ENCODE measurements at regions not wholly inside any gene's neighbourhood (a gene's known extent, or its start where the extent isn't known, plus 50 kb on each side); places are given as distances from the start of the nearest gene placed in this dataset.

GRCh38 chr22:47593911-47594311 lies 831.5 kb downstream of the TBC1D22A start:
- TF ChIP-seq ZNF423 (tag by site-specific recombination; IDR thresholded peaks at IDR 0.05) (no peak), ZNF549 (tag by site-specific recombination; IDR thresholded peaks at IDR 0.05) (no peak), ZNF670 (tag by site-specific recombination; IDR thresholded peaks at IDR 0.05; ENCODE audit: low read depth) (no peak), SCRT1 (tag by site-specific recombination; IDR thresholded peaks at IDR 0.05; ENCODE audit: borderline replicate concordance) (no peak), SALL2 (tag by site-specific recombination; IDR thresholded peaks at IDR 0.05; ENCODE audit: borderline replicate concordance) (no peak), ZNF837 (tag by site-specific recombination; IDR thresholded peaks at IDR 0.05) (no peak), ZBTB7A (tag by site-specific recombination; IDR thresholded peaks at IDR 0.05; ENCODE audit: low read depth) (no peak), ZNF335 (tag by site-specific recombination; conservative IDR thresholded peaks at IDR 0.05) (no peak), ZNF639 (tag by site-specific recombination; IDR thresholded peaks at IDR 0.05) (no peak)
- TF ChIP-seq, protein P1, sequence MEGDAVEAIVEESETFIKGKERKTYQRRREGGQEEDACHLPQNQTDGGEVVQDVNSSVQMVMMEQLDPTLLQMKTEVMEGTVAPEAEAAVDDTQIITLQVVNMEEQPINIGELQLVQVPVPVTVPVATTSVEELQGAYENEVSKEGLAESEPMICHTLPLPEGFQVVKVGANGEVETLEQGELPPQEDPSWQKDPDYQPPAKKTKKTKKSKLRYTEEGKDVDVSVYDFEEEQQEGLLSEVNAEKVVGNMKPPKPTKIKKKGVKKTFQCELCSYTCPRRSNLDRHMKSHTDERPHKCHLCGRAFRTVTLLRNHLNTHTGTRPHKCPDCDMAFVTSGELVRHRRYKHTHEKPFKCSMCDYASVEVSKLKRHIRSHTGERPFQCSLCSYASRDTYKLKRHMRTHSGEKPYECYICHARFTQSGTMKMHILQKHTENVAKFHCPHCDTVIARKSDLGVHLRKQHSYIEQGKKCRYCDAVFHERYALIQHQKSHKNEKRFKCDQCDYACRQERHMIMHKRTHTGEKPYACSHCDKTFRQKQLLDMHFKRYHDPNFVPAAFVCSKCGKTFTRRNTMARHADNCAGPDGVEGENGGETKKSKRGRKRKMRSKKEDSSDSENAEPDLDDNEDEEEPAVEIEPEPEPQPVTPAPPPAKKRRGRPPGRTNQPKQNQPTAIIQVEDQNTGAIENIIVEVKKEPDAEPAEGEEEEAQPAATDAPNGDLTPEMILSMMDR (tag by site-specific recombination; IDR thresholded peaks at IDR 0.05) = no peak
- TF ChIP-seq, protein P2, sequence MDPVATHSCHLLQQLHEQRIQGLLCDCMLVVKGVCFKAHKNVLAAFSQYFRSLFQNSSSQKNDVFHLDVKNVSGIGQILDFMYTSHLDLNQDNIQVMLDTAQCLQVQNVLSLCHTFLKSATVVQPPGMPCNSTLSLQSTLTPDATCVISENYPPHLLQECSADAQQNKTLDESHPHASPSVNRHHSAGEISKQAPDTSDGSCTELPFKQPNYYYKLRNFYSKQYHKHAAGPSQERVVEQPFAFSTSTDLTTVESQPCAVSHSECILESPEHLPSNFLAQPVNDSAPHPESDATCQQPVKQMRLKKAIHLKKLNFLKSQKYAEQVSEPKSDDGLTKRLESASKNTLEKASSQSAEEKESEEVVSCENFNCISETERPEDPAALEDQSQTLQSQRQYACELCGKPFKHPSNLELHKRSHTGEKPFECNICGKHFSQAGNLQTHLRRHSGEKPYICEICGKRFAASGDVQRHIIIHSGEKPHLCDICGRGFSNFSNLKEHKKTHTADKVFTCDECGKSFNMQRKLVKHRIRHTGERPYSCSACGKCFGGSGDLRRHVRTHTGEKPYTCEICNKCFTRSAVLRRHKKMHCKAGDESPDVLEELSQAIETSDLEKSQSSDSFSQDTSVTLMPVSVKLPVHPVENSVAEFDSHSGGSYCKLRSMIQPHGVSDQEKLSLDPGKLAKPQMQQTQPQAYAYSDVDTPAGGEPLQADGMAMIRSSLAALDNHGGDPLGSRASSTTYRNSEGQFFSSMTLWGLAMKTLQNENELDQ (tag by site-specific recombination; IDR thresholded peaks at IDR 0.05; ENCODE audit: low read depth) = no peak
